Stomach (tissue), 8 donors: ENCODE measurements at regions not wholly inside any gene's neighbourhood (a gene's known extent, or its start where the extent isn't known, plus 50 kb on each side); places are given as distances from the start of the nearest gene placed in this dataset.
A peak's percentile ranks its signal among the peaks of the same experiment; 100 is the strongest.

ENCODE experiments used
- DNase-seq, 2 donors: peaks; one replicate each; pipeline versions ENCODE4 v3.0.0 to v3.0.0-alpha.2; 2013 to 2019
- H3K27ac ChIP-seq, 5 donors: fragments of 200-600 bp in 4 of 5; sonication (generic) in 4 of 5; one replicate each; pipeline ENCODE4 v1.5.1; 2013 to 2019; ENCODE audit warnings: mild to moderate bottlenecking in 1 of 5, moderate library complexity in 1 of 5
- H3K27me3 ChIP-seq, 3 donors: fragments of 200-600 bp; sonication (generic); one replicate each; pipeline ENCODE4 v1.5.1; 2017 to 2019; ENCODE audit warnings: mixed run types in 1 of 3
- H3K36me3 ChIP-seq, 4 donors: fragments of 200-600 bp; sonication (generic); 1 replicate in 3 of 4; 2 replicates in 1 of 4; pipeline ENCODE4 v1.5.1; 2016 to 2019
- H3K4me1 ChIP-seq, 4 donors: fragments of 200-600 bp; sonication (generic); one replicate each; pipeline ENCODE4 v1.5.1; 2016 to 2019
- H3K4me3 ChIP-seq, 4 donors: fragments of 200-600 bp; sonication (generic) in 3 of 4; one replicate each; pipeline ENCODE4 v1.5.1; 2016 to 2019; ENCODE audit warnings: mild to moderate bottlenecking in 1 of 4
- H3K9me3 ChIP-seq, 4 donors: fragments of 200-600 bp; sonication (generic); one replicate each; pipeline ENCODE4 v1.5.1; 2016 to 2019
- EP300 ChIP-seq: sonication (generic); formaldehyde crosslinking; IDR thresholded peaks from one replicate; pipeline ENCODE4 v1.6.1; 2017; ENCODE audit warnings: antibody characterized with exemption
- POLR2A ChIP-seq, 4 donors: fragments of 450-650 bp; IDR thresholded peaks; one replicate each; pipeline ENCODE4 v1.6.1; 2016; ENCODE audit warnings: antibody characterized with exemption in 4 of 4, control low read depth in 2 of 4, mild to moderate bottlenecking in 1 of 4, moderate library complexity in 1 of 4
- POLR2AphosphoS5 ChIP-seq, 3 donors: sonication (generic); formaldehyde crosslinking; IDR thresholded peaks; one replicate each; pipeline ENCODE4 v1.6.1; 2016; ENCODE audit warnings: antibody characterized with exemption in 3 of 3
- WGBS, 5 donors: extraction: QIAGEN DNeasy Blood & Tissue Kit in 3 of 5; methylation state at CpG; one replicate each; pipeline versions ENCODE4 v1.1.5 to v1.1.7; 2013 to 2018; 5-methylcytosine and 5-hydroxymethylcytosine counted together
- intact Hi-C: fragments of 100-400 bp; cut with DNase I; formaldehyde crosslinking; loops from one replicate; pipeline ENCODE4 v1.15.1; 2023; ENCODE audit warnings: low total_unique reads
- TF ChIP-seq, protein P1 (sequence below), 7 experiments: fragments of 450-650 bp in 4 of 7; fragments of 200-600 bp in 3 of 7; sonication (generic) in 3 of 7; IDR thresholded peaks; one replicate each; pipeline ENCODE4 v1.5.1; 2016 to 2019; ENCODE audit warnings: antibody characterized with exemption in 7 of 7, control low read depth in 2 of 7, mild to moderate bottlenecking in 1 of 7
- donor health status: healthy with polysubstance abuse.
- donor health status: Bipolar disorder and iron deficiency.
- donor health status: healthy.

DNA sequence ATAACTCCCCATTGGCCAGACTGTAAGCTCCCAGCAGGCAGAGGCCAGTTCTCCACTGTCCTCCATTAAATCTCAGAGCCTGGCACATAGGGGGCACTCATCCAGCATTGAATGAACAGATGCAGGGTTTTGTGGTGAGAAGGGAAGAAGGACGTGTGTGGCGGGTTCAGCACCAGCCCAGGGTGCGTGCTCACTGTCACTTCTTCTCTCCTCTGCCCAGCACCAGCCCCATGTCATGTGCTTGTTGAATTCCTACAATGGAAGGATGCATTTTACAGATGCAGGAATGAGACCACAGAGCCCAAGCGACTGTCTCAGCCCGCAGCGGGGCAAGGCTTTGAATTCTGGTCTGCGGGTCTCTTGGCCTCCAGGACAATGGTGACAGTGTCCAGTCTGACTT is 149.9 kb downstream of the CEBPB start:
- intact Hi-C loops, result no loop called here
- 85 to 98% (median 94%) methylated on average over 6 to 7 of the region's 7 CpGs for WGBS, 5 donors
- no peaks in the 10 kb centered on the region for H3K9me3 ChIP-seq

DNA sequence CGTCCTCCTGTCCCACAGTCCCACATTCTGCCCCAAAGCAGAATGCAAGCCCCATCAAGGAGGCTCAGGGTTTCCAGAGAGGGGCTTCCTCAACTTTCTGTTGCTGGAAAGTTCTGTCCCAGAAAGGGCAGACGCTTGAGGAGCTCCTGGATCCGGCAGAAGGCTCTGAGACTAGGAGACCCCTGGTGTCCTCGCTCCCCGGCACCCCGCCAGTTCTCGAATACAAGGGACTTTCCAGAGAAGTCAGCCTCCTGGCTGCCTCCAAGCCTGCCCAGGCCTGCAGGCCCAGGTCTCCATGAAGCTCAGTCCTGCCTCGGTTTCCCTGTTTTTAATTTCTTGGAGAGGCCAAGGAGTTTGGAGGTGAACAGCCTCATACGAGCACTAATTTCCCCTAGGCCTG is 150.4 kb downstream of the CEBPB start:
- Histone ChIP-seq H3K4me1 (peaks cover 3 to 33% (median 16%) of the 10 kb centered on the region in 4 donors), H3K36me3 (no peaks in the 10 kb centered on the region), H3K4me3 (no peak overlapping the region), H3K27ac (no peak overlapping the region), H3K27me3 (no peaks in the 10 kb centered on the region), H3K9me3 (no peaks in the 10 kb centered on the region)
- TF ChIP-seq, protein P1, sequence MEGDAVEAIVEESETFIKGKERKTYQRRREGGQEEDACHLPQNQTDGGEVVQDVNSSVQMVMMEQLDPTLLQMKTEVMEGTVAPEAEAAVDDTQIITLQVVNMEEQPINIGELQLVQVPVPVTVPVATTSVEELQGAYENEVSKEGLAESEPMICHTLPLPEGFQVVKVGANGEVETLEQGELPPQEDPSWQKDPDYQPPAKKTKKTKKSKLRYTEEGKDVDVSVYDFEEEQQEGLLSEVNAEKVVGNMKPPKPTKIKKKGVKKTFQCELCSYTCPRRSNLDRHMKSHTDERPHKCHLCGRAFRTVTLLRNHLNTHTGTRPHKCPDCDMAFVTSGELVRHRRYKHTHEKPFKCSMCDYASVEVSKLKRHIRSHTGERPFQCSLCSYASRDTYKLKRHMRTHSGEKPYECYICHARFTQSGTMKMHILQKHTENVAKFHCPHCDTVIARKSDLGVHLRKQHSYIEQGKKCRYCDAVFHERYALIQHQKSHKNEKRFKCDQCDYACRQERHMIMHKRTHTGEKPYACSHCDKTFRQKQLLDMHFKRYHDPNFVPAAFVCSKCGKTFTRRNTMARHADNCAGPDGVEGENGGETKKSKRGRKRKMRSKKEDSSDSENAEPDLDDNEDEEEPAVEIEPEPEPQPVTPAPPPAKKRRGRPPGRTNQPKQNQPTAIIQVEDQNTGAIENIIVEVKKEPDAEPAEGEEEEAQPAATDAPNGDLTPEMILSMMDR (IDR thresholded peaks at IDR 0.05), result no peak
- TF ChIP-seq POLR2AphosphoS5 (IDR thresholded peaks at IDR 0.05), result no peak
- no peak for TF ChIP-seq POLR2A (IDR thresholded peaks at IDR 0.05)
- no peak for TF ChIP-seq EP300
- intact Hi-C loops, result no loop called here
- DNase-seq, result no peak
- WGBS, 5 donors, result 89 to 99% (median 97%) methylated on average over 8 to 9 of the region's 9 CpGs

More for the DNA sequence above, 149.9 kb downstream of the CEBPB start:
- H3K4me1 ChIP-seq, result peaks cover 0 to 28% (median 14%) of the 10 kb centered on the region in 4 donors
- no peak overlapping the region for H3K4me3 ChIP-seq
- no peaks in the 10 kb centered on the region for H3K27me3 ChIP-seq
- peak overlapping the region in 1 of 5 donors; percentile 73 for H3K27ac ChIP-seq
- DNase-seq, result no peak
- H3K36me3 ChIP-seq, result no peaks in the 10 kb centered on the region
- no peak for TF ChIP-seq EP300
- TF ChIP-seq POLR2A (IDR thresholded peaks at IDR 0.05), result no peak
- TF ChIP-seq, protein P1 (IDR thresholded peaks at IDR 0.05), result no peak
- TF ChIP-seq POLR2AphosphoS5 (IDR thresholded peaks at IDR 0.05), result no peak

DNA sequence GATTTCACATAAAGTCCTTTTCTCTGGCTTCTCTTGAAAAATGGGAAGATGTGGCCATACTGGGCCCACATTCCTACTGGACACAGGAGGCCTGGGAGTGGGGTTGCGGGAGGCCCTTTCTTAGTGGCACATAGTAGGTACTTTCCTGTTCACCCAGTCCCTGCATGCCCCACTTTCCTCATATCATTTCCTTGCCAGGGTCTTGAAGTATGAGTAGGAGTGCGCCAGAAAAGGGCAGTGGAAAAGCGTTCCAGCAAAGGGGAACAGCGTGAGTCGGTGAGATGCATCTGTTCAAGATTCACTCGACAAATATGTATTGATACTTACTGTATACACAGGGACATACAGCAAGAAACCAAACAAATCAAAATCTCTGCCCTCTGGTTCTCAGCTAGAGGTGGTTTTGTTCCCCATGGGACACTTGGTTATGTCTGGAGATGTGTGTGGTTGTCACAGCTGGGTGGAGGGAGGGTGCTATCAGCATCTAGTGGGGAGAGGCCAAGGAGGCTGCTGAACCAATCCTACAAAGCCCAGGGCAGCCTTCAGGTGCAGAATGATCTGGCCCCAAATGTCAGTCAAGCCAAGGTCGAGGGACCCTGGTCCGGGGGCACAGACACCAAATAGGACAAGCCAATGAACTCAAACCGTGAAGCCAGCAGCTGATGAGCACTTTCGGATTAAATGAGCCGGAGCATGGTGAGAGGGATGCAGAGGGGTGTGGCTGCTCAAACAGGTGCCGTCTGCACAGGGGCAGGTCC is 151.4 kb downstream of the CEBPB start:
- Histone ChIP-seq H3K4me3 (no peak overlapping the region), H3K27me3 (no peaks in the 10 kb centered on the region), H3K36me3 (no peaks in the 10 kb centered on the region), H3K4me1 (peaks cover 10 to 43% (median 26%) of the 10 kb centered on the region in 4 donors), H3K9me3 (no peaks in the 10 kb centered on the region), H3K27ac (no peak overlapping the region)
- DNase-seq, result no peak
- intact Hi-C loops, result no loop called here
- TF ChIP-seq, protein P1 (IDR thresholded peaks at IDR 0.05), result no peak
- TF ChIP-seq EP300, result no peak
- no peak for TF ChIP-seq POLR2AphosphoS5 (IDR thresholded peaks at IDR 0.05)
- TF ChIP-seq POLR2A (IDR thresholded peaks at IDR 0.05), result no peak
- 80 to 85% (median 81%) methylated on average over 11 to 12 of the region's 12 CpGs for WGBS, 5 donors

DNA sequence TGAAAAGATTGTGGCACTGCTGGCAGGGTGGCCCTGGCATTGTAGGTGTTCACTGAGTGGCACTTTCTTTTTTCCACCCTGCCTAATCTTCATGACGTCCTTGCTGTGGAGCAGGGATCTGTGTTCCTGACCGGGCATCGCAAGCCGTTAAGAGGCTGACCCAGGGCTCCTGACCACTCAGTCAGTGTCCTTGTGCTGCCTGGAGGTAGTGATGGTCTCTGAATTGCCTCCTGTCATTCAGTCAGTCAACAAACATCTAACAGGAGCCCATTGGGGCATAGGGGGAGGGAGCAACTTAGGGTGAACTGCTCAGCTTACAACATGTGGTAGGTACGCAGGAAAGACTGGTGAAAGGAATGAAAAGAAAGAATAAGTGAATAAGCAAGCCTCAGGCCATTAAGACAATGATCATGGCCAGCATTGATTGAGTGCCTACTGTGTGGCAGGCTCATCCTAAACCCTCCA is 152.0 kb downstream of the CEBPB start:
- no peaks in the 10 kb centered on the region for H3K27me3 ChIP-seq
- no peak for DNase-seq
- peaks cover 10 to 45% (median 27%) of the 10 kb centered on the region in 4 donors for H3K4me1 ChIP-seq
- TF ChIP-seq POLR2A (IDR thresholded peaks at IDR 0.05) (no peak), EP300 (no peak)
- H3K27ac ChIP-seq, result no peak overlapping the region
- WGBS, 5 donors, result 53 to 100% (median 78%) methylated on average over 1 to 5 of the region's 5 CpGs
- intact Hi-C loops, result no loop called here
- H3K4me3 ChIP-seq, result no peak overlapping the region
- H3K36me3 ChIP-seq, result no peaks in the 10 kb centered on the region
- H3K9me3 ChIP-seq, result no peaks in the 10 kb centered on the region

DNA sequence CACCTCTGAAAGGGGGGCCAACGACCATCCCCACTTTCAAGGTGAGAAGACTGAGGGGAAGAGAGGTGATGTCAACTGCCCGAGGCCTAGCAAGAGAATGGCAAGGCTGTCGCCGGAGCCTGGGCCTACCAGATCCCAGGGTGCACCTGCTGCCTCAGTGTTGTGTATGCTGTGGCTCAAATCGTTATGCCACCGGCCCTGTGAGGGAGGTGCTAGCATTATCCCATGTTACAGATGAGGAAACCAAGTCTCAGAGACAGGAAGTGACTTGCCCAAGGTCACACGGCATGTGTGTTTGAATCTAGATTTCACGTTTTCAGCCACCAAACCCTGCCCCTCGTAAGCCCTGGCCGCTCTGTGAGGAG is 152.5 kb downstream of the CEBPB start:
- H3K4me1 ChIP-seq, result peaks cover 10 to 45% (median 27%) of the 10 kb centered on the region in 4 donors
- no peak overlapping the region for H3K4me3 ChIP-seq
- 82 to 90% (median 83%) methylated on average over 10 of the region's 10 CpGs for WGBS, 5 donors
- no peaks in the 10 kb centered on the region for H3K9me3 ChIP-seq
- H3K27me3 ChIP-seq, result no peaks in the 10 kb centered on the region
- TF ChIP-seq POLR2A (IDR thresholded peaks at IDR 0.05) (no peak), POLR2AphosphoS5 (IDR thresholded peaks at IDR 0.05) (no peak), EP300 (no peak)
- TF ChIP-seq, protein P1 (IDR thresholded peaks at IDR 0.05), result no peak
- no peak overlapping the region for H3K27ac ChIP-seq
- no peak for DNase-seq
- H3K36me3 ChIP-seq, result no peaks in the 10 kb centered on the region
- intact Hi-C loops, result no loop called here
